DND-41 (cell line): ENCODE measurements at regions not wholly inside any gene's neighbourhood (a gene's known extent, or its start where the extent isn't known, plus 50 kb on each side); places are given as distances from the start of the nearest gene placed in this dataset.

Source experiments
- ATAC-seq: fragments of 200-7000 bp; cut with Tn5 transposase; 3 replicates; pipeline ENCODE4 v1.9.1; 2021; ENCODE audit warnings: low read depth; ENCODE audit not compliant: insufficient read depth
- DNase-seq: peaks from one replicate; pipeline ENCODE4 v3.0.0-alpha.2; 2020
- H2AFZ ChIP-seq: 2 replicates; pipeline ENCODE4 v1.6.0; 2012; ENCODE audit warnings: low read depth, low read length
- H3K27ac ChIP-seq: 2 replicates; pipeline ENCODE4 v1.5.1; 2012; ENCODE audit warnings: low read length, inconsistent platforms
- H3K27me3 ChIP-seq: fragments of 200-600 bp; sonication (generic); 2 replicates; pipeline ENCODE4 v1.6.0; 2012; ENCODE audit warnings: low read length, mild to moderate bottlenecking, inconsistent platforms; ENCODE audit not compliant: insufficient read depth, poor library complexity
- H3K36me3 ChIP-seq: 2 replicates; pipeline ENCODE4 v1.5.1; 2012; ENCODE audit warnings: low read length, inconsistent platforms; ENCODE audit not compliant: insufficient read depth
- H3K4me1 ChIP-seq: 2 replicates; pipeline ENCODE4 v1.5.1; 2012; ENCODE audit warnings: mild to moderate bottlenecking, low read length; ENCODE audit not compliant: insufficient read depth
- H3K4me2 ChIP-seq: 2 replicates; pipeline ENCODE4 v1.6.0; 2012; ENCODE audit warnings: mild to moderate bottlenecking, moderate library complexity, low read length, inconsistent platforms; ENCODE audit not compliant: insufficient read depth
- H3K4me3 ChIP-seq, 2 experiments: fragments of 200-600 bp in 1 of 2; shearing (Covaris generic) in 1 of 2; 2 replicates each; pipeline ENCODE4 v1.5.1; 2012 to 2016; ENCODE audit warnings: inconsistent platforms in 2 of 2, low read length in 2 of 2, mild to moderate bottlenecking in 2 of 2, low read depth in 1 of 2, moderate library complexity in 1 of 2
- H3K79me2 ChIP-seq: 2 replicates; pipeline ENCODE4 v1.6.0; 2012; ENCODE audit warnings: low read length, inconsistent platforms; ENCODE audit not compliant: insufficient read depth
- H3K9ac ChIP-seq: 2 replicates; pipeline ENCODE4 v1.6.0; 2012; ENCODE audit warnings: low read depth, mild to moderate bottlenecking, inconsistent platforms, low read length, moderate library complexity
- H3K9me3 ChIP-seq: 2 replicates; pipeline ENCODE4 v1.5.1; 2012; ENCODE audit warnings: low read length, moderate library complexity, mild to moderate bottlenecking, inconsistent platforms; ENCODE audit not compliant: insufficient read depth, severe bottlenecking
- H4K20me1 ChIP-seq: 2 replicates; pipeline ENCODE4 v1.6.0; 2012; ENCODE audit warnings: low read length; ENCODE audit not compliant: insufficient read depth
- CTCF ChIP-seq: IDR thresholded peaks from 2 replicates; pipeline ENCODE4 v1.5.1; 2012; ENCODE audit warnings: borderline replicate concordance, low read length, moderate library complexity, mild to moderate bottlenecking; ENCODE audit not compliant: poor library complexity, severe bottlenecking; ENCODE audit errors: extremely low read depth
- EZH2 ChIP-seq: IDR thresholded peaks from 3 replicates; pipeline ENCODE4 v1.6.1; 2012; ENCODE audit warnings: borderline replicate concordance, low read depth, mild to moderate bottlenecking, moderate library complexity, low read length, inconsistent platforms; ENCODE audit not compliant: severe bottlenecking

GRCh38 chr6:141165002-141165665 lies 967.6 kb upstream of the GJE1 start:
- H3K9ac ChIP-seq, result no peak overlapping the region
- H4K20me1 ChIP-seq, result no peaks in the 10 kb centered on the region
- no peaks in the 10 kb centered on the region for H3K36me3 ChIP-seq
- no peak overlapping the region for H3K4me2 ChIP-seq
- ATAC-seq (no peak), DNase-seq (no peak)
- H3K9me3 ChIP-seq, result no peaks in the 10 kb centered on the region
- TF ChIP-seq EZH2, result no peak
- no peak for TF ChIP-seq CTCF
- no peak overlapping the region for H3K27ac ChIP-seq
- no peaks in the 10 kb centered on the region for H3K27me3 ChIP-seq
- no peak overlapping the region for H3K4me3 ChIP-seq
- no peak overlapping the region for H2AFZ ChIP-seq
- H3K4me1 ChIP-seq, result no peaks in the 10 kb centered on the region
- no peaks in the 10 kb centered on the region for H3K79me2 ChIP-seq

GRCh38 chr6:141164042-141164743 lies 968.5 kb upstream of the GJE1 start:
- Histone ChIP-seq H3K27me3 (no peaks in the 10 kb centered on the region), H3K9me3 (no peaks in the 10 kb centered on the region), H3K79me2 (no peaks in the 10 kb centered on the region), H3K4me3 (no peak overlapping the region), H2AFZ (no peak overlapping the region), H3K27ac (no peak overlapping the region), H3K4me1 (no peaks in the 10 kb centered on the region), H3K4me2 (no peak overlapping the region), H4K20me1 (no peaks in the 10 kb centered on the region), H3K9ac (no peak overlapping the region), H3K36me3 (no peaks in the 10 kb centered on the region)
- no peak for TF ChIP-seq CTCF
- no peak for TF ChIP-seq EZH2
- DNase-seq, result no peak
- no peak for ATAC-seq

DNA sequence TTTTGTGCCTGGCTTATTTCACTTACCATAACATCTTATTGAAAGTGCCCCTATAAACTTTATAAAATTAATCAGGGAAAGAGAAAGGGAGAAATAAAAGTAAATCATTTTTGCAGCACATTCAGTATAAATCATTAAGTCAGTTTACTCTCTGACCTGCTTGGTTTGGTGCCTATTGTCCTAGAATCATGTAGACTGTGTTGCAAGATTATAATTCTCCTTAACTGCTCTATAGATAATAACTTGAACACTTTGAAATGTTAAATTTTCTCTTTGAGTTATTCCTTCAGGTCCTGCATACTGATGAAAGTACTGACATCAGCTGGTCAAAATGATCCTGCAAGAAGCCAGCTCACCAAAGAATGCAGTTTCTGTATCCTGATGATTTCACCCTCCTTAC lies 969.6 kb upstream of the GJE1 start:
- H3K4me3 ChIP-seq, result no peak overlapping the region
- no peaks in the 10 kb centered on the region for H4K20me1 ChIP-seq
- no peaks in the 10 kb centered on the region for H3K9me3 ChIP-seq
- no peaks in the 10 kb centered on the region for H3K36me3 ChIP-seq
- no peak overlapping the region for H3K27ac ChIP-seq
- no peak overlapping the region for H3K9ac ChIP-seq
- H2AFZ ChIP-seq, result no peak overlapping the region
- no peaks in the 10 kb centered on the region for H3K4me1 ChIP-seq
- no peak for DNase-seq
- TF ChIP-seq CTCF (no peak), EZH2 (no peak)
- H3K27me3 ChIP-seq, result no peaks in the 10 kb centered on the region
- ATAC-seq, result no peak
- no peak overlapping the region for H3K4me2 ChIP-seq
- H3K79me2 ChIP-seq, result no peaks in the 10 kb centered on the region
